Tibial nerve (tissue), 4 donors: ENCODE measurements at regions not wholly inside any gene's neighbourhood (a gene's known extent, or its start where the extent isn't known, plus 50 kb on each side); places are given as distances from the start of the nearest gene placed in this dataset.

Experiments
- DNase-seq, 2 donors: peaks; one replicate each; pipeline ENCODE4 v3.0.0-alpha.2; 2019; ENCODE audit warnings: low spot score in 2 of 2
- H3K27ac ChIP-seq, 4 donors: fragments of 200-600 bp; sonication (generic) in 3 of 4; one replicate each; pipeline ENCODE4 v1.5.1; 2017 to 2019; ENCODE audit warnings: mild to moderate bottlenecking in 1 of 4
- H3K27me3 ChIP-seq, 2 donors: fragments of 200-600 bp; sonication (generic) in 1 of 2; one replicate each; pipeline versions ENCODE4 v1.5.1 to v1.6.0; 2017 to 2019
- H3K36me3 ChIP-seq, 3 donors: fragments of 200-600 bp; sonication (generic); one replicate each; pipeline ENCODE4 v1.5.1; 2018 to 2019
- H3K4me1 ChIP-seq, 4 donors: fragments of 200-600 bp; sonication (generic) in 3 of 4; one replicate each; pipeline ENCODE4 v1.5.1; 2017 to 2019
- H3K4me3 ChIP-seq, 4 donors: fragments of 200-600 bp; sonication (generic) in 3 of 4; one replicate each; pipeline ENCODE4 v1.5.1; 2017 to 2019; ENCODE audit warnings: mild to moderate bottlenecking in 1 of 4, moderate library complexity in 1 of 4
- H3K9me3 ChIP-seq, 4 donors: fragments of 200-600 bp; sonication (generic) in 3 of 4; one replicate each; pipeline ENCODE4 v1.5.1; 2017 to 2019
- EP300 ChIP-seq, 2 donors: sonication (generic); formaldehyde crosslinking; IDR thresholded peaks; one replicate each; pipeline ENCODE4 v1.6.1; 2017; ENCODE audit warnings: antibody characterized with exemption in 2 of 2, mild to moderate bottlenecking in 1 of 2
- POLR2A ChIP-seq, 2 donors: fragments of 450-650 bp; IDR thresholded peaks; one replicate each; pipeline ENCODE4 v1.6.1; 2017; ENCODE audit warnings: antibody characterized with exemption in 2 of 2, mild to moderate bottlenecking in 2 of 2, moderate library complexity in 2 of 2
- WGBS, 2 donors: methylation state at CpG; one replicate each; pipeline ENCODE4 v1.1.5; 2018; 5-methylcytosine and 5-hydroxymethylcytosine counted together
- TF ChIP-seq, protein P1 (sequence below), 5 experiments: fragments of 200-600 bp in 3 of 5; fragments of 450-650 bp in 2 of 5; sonication (generic) in 3 of 5; IDR thresholded peaks; one replicate each; pipeline ENCODE4 v1.5.1; 2016 to 2019; ENCODE audit warnings: antibody characterized with exemption in 5 of 5, mild to moderate bottlenecking in 3 of 5, moderate library complexity in 2 of 5

DNA sequence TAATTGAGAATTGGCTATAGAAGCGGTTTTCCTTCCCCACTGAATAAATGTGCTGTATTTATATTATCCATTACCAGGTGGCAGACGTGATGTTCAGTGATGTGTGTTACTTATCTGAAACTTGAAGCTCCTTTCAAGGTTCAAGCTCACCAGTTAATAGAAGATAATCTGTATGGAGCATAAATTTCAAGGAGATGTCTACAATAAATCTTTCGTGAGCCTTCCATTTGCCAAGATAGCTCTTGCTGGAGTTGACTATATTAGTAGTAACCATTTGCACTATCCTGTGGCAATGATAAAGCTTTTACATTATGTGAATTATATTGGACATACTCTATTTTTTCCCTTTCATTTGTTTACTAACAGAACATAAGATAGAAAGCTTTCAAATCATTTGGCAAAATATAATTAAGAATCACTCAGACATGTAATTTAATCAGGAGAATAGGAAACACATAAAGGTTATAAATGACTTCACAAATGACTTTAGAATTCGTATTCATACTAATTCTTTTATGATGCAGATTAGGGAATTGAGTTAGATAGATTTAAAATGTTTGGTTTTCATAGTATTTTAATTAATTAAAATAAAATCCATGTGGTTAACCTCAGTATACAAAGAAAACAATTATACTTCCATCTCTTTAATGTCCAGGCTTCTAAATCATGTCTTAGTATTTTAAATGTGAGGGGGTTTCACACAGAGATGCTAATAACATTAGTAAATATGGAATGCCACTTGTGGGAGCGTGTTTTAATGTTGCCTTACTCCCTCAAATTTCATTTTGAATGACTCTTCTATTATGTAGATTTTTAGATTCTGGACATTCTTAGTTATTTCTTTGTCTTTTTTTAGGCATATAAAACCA, 664.4 kb upstream of the CDH8 start:
- Histone ChIP-seq H3K9me3 (no peaks in the 10 kb centered on the region), H3K36me3 (no peaks in the 10 kb centered on the region), H3K4me3 (no peak overlapping the region), H3K27me3 (no peaks in the 10 kb centered on the region), H3K27ac (no peak overlapping the region), H3K4me1 (no peaks in the 10 kb centered on the region)
- no peak for TF ChIP-seq EP300 (IDR thresholded peaks at IDR 0.05)
- no peak for TF ChIP-seq POLR2A (IDR thresholded peaks at IDR 0.05)
- TF ChIP-seq, protein P1, sequence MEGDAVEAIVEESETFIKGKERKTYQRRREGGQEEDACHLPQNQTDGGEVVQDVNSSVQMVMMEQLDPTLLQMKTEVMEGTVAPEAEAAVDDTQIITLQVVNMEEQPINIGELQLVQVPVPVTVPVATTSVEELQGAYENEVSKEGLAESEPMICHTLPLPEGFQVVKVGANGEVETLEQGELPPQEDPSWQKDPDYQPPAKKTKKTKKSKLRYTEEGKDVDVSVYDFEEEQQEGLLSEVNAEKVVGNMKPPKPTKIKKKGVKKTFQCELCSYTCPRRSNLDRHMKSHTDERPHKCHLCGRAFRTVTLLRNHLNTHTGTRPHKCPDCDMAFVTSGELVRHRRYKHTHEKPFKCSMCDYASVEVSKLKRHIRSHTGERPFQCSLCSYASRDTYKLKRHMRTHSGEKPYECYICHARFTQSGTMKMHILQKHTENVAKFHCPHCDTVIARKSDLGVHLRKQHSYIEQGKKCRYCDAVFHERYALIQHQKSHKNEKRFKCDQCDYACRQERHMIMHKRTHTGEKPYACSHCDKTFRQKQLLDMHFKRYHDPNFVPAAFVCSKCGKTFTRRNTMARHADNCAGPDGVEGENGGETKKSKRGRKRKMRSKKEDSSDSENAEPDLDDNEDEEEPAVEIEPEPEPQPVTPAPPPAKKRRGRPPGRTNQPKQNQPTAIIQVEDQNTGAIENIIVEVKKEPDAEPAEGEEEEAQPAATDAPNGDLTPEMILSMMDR (IDR thresholded peaks at IDR 0.05), result no peak
- DNase-seq, result no peak
- 68 to 70% methylated on average over 5 of the region's 5 CpGs for WGBS, 2 donors

DNA sequence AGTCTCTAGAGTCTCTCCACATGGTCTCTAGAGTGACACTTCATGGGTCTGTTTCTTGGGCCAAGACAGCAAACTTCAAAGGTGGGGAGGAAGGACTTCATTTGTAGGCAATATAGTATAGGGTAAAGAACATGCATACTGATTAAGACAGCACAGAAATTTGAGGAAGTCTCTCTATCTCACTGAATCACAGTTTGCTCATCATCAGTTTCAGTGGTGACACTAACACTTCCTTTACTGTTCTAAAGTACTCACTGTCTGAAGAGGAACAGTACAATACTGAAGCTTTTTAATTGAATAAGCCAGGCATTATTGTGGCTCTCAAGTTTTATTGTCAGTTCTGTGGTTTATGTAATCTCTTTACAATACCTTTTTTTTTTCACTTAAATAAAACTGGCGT, 656.4 kb upstream of the CDH8 start:
- TF ChIP-seq POLR2A (IDR thresholded peaks at IDR 0.05), result no peak
- TF ChIP-seq, protein P1 (IDR thresholded peaks at IDR 0.05), result no peak
- WGBS, 2 donors, result 57% methylated on average over 1 of the region's 1 CpG

DNA sequence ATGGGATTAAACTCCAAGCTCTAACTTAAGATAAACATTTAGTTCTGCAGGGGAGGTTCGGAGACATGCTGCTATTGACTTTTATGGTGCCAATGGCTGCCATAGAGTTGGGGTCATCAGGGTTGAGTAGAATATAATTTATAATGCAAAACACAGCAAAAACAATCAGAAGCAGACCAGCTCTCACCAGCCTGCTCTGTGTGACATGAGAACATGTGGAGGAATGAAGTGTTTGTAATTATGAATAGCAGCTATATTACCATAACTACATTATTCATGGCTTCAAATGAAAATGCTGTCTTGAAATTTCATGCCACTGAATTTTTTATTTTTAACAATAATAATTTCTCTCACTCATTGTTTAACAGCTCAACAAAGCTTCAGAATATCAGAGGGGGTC, 645.6 kb upstream of the CDH8 start:
- Histone ChIP-seq H3K9me3 (peaks cover 0 to 29% (median 0%) of the 10 kb centered on the region in 4 donors), H3K27me3 (no peaks in the 10 kb centered on the region), H3K4me3 (no peak overlapping the region), H3K36me3 (no peaks in the 10 kb centered on the region), H3K27ac (no peak overlapping the region), H3K4me1 (no peaks in the 10 kb centered on the region)
- WGBS, 2 donors, result 48 to 65% methylated on average over 1 of the region's 1 CpG
- DNase-seq, result no peak
- TF ChIP-seq EP300 (IDR thresholded peaks at IDR 0.05), result no peak
- TF ChIP-seq POLR2A (IDR thresholded peaks at IDR 0.05), result no peak
- TF ChIP-seq, protein P1 (IDR thresholded peaks at IDR 0.05), result no peak

More for the DNA sequence above, 656.4 kb upstream of the CDH8 start:
- Histone ChIP-seq H3K27me3 (no peaks in the 10 kb centered on the region), H3K36me3 (no peaks in the 10 kb centered on the region), H3K4me3 (no peak overlapping the region), H3K27ac (no peak overlapping the region), H3K9me3 (peaks cover 0 to 29% (median 0%) of the 10 kb centered on the region in 4 donors), H3K4me1 (no peaks in the 10 kb centered on the region)
- no peak for DNase-seq

DNA sequence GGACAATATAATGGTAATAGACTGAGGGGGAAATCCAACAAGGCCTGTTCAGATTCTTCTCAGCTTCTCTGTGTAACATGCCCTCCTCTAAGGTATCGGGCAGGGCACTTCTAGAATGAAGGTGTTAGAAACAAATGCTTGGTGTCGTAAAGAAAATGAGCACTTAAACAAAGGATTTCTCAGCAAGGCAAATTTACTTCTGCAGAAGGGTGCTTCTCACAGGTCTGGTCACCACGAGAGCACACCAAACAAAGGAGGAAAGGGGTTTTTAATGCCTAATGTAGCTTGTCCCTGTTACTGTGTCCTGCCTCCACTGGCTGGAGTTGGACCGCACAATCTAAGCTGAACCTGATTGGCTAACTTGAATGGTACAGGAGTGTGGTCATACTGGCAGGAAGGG, 642.6 kb upstream of the CDH8 start:
- Histone ChIP-seq H3K36me3 (no peaks in the 10 kb centered on the region), H3K9me3 (peaks cover 0 to 23% (median 0%) of the 10 kb centered on the region in 4 donors), H3K27me3 (no peaks in the 10 kb centered on the region), H3K4me3 (no peak overlapping the region), H3K27ac (no peak overlapping the region), H3K4me1 (no peaks in the 10 kb centered on the region)
- TF ChIP-seq, protein P1 (IDR thresholded peaks at IDR 0.05), result no peak
- no peak for TF ChIP-seq EP300 (IDR thresholded peaks at IDR 0.05)
- TF ChIP-seq POLR2A (IDR thresholded peaks at IDR 0.05), result no peak
- 76 to 85% methylated on average over 4 of the region's 4 CpGs for WGBS, 2 donors
- no peak for DNase-seq

DNA sequence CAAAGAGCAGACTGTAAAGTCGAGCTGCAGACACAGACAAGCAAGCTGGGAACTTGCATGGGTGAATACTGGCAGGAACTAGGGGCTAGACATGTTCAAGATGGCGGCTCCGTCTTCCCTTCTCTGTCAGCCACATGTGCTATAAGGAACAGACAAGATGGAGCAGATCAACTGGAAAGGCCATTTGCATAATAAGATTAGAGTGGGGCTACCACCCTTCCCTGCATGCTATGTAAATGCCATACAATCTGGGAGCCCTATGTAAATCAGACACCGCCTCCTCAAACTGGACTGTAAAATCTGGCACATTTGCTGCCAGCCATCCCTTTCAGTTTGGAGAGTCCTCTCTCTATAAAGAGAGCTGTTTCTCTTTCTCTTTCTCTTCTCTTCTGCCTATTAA, 640.1 kb upstream of the CDH8 start:
- Histone ChIP-seq H3K4me1 (no peaks in the 10 kb centered on the region), H3K27me3 (no peaks in the 10 kb centered on the region), H3K36me3 (no peaks in the 10 kb centered on the region), H3K9me3 (peaks cover 0 to 21% (median 0%) of the 10 kb centered on the region in 4 donors), H3K27ac (no peak overlapping the region), H3K4me3 (no peak overlapping the region)
- TF ChIP-seq POLR2A (IDR thresholded peaks at IDR 0.05), result no peak
- TF ChIP-seq EP300 (IDR thresholded peaks at IDR 0.05), result no peak
- TF ChIP-seq, protein P1 (IDR thresholded peaks at IDR 0.05), result no peak
- no peak for DNase-seq
- 64 to 73% methylated on average over 4 of the region's 4 CpGs for WGBS, 2 donors
